Neural cell (in vitro differentiated cells): ENCODE measurements at regions not wholly inside any gene's neighbourhood (a gene's known extent, or its start where the extent isn't known, plus 50 kb on each side); places are given as distances from the start of the nearest gene placed in this dataset.

Experiments used
- H2AFZ ChIP-seq: fragments of 200-600, 300-800 bp; sonication (generic), shearing (Covaris generic); 2 replicates; pipeline ENCODE4 v1.6.0; 2014; ENCODE audit warnings: low read depth, mild to moderate bottlenecking, antibody characterized with exemption, low read length, moderate library complexity
- H3F3A ChIP-seq: fragments of 200-600 bp; shearing (Covaris generic); 2 replicates; pipeline ENCODE4 v1.6.1; 2016; ENCODE audit warnings: mild to moderate bottlenecking, moderate library complexity, mixed read lengths, antibody characterized with exemption, low read length; ENCODE audit not compliant: insufficient read depth, poor library complexity, severe bottlenecking
- H3K27ac ChIP-seq: fragments of 200-600, 300-800 bp; sonication (generic), shearing (Covaris generic); 2 replicates; pipeline ENCODE4 v1.5.1; 2014; ENCODE audit warnings: mild to moderate bottlenecking, low read length, moderate library complexity
- H3K27me3 ChIP-seq: fragments of 300-800, 200-600 bp; sonication (generic), shearing (Covaris generic); 2 replicates; pipeline ENCODE4 v1.6.0; 2014; ENCODE audit warnings: mild to moderate bottlenecking, low read depth, low read length, moderate library complexity; ENCODE audit not compliant: insufficient read depth
- H3K36me3 ChIP-seq: fragments of 300-800, 200-600 bp; sonication (generic), shearing (Covaris generic); 2 replicates; pipeline ENCODE4 v1.5.1; 2014; ENCODE audit warnings: mild to moderate bottlenecking, antibody characterized with exemption, low read length, moderate library complexity; ENCODE audit not compliant: insufficient read depth
- H3K4me2 ChIP-seq: fragments of 300-800, 200-600 bp; sonication (generic), shearing (Covaris generic); 2 replicates; pipeline ENCODE4 v1.6.0; 2014; ENCODE audit warnings: mild to moderate bottlenecking, low read length
- H3K4me3 ChIP-seq: fragments of 300-800, 200-600 bp; sonication (generic), shearing (Covaris generic); 2 replicates; pipeline ENCODE4 v1.5.1; 2014; ENCODE audit warnings: mild to moderate bottlenecking, low read length, moderate library complexity
- H3K79me2 ChIP-seq: fragments of 200-600 bp; shearing (Covaris generic); replicated peaks from 2 replicates; pipeline ENCODE4 v1.6.0; 2014; ENCODE audit warnings: mild to moderate bottlenecking, low read length, moderate library complexity; ENCODE audit not compliant: insufficient read depth
- H3K9ac ChIP-seq: fragments of 300-800, 200-600 bp; sonication (generic), shearing (Covaris generic); 2 replicates; pipeline ENCODE4 v1.6.1; 2016; ENCODE audit warnings: mild to moderate bottlenecking, low read length, mixed read lengths
- H3K9me2 ChIP-seq: fragments of 200-600 bp; shearing (Covaris generic); 2 replicates; pipeline ENCODE4 v1.6.1; 2016; ENCODE audit warnings: mild to moderate bottlenecking, low read length, mixed read lengths; ENCODE audit not compliant: insufficient read depth
- H3K9me3 ChIP-seq: fragments of 200-600, 300-800 bp; sonication (generic), shearing (Covaris generic); 2 replicates; pipeline ENCODE4 v1.6.1; 2016; ENCODE audit warnings: mild to moderate bottlenecking, mixed run types, low read length, moderate library complexity, mixed read lengths
- H4K20me1 ChIP-seq: fragments of 200-600 bp; shearing (Covaris generic); 2 replicates; pipeline ENCODE4 v1.6.1; 2016; ENCODE audit warnings: mild to moderate bottlenecking, mixed run types; ENCODE audit not compliant: insufficient read depth
- CTCF ChIP-seq: fragments of 450-650 bp; IDR thresholded peaks from 2 replicates; pipeline ENCODE4 v1.5.1; 2014; ENCODE audit warnings: antibody characterized with exemption, mild to moderate bottlenecking, moderate library complexity; ENCODE audit not compliant: poor library complexity, severe bottlenecking
- EP300 ChIP-seq: fragments of 450-650 bp; conservative IDR thresholded peaks from 2 replicates; pipeline ENCODE4 v1.6.1; 2014; ENCODE audit warnings: antibody characterized with exemption, mild to moderate bottlenecking, moderate library complexity; ENCODE audit not compliant: poor library complexity, severe bottlenecking
- EZH2 ChIP-seq: fragments of 200-600, 300-800 bp; shearing (Covaris generic), sonication (generic); IDR thresholded peaks from 2 replicates; pipeline ENCODE4 v1.6.1; 2014; ENCODE audit warnings: antibody characterized with exemption, low read length, borderline replicate concordance, mild to moderate bottlenecking; ENCODE audit not compliant: insufficient read depth, poor library complexity, severe bottlenecking
- MXI1 ChIP-seq: fragments of 450-650 bp; conservative IDR thresholded peaks from 2 replicates; pipeline ENCODE4 v1.6.1; 2014; ENCODE audit warnings: antibody characterized with exemption, mild to moderate bottlenecking; ENCODE audit not compliant: poor library complexity, severe bottlenecking
- POLR2AphosphoS5 ChIP-seq: IDR thresholded peaks from 2 replicates; pipeline ENCODE4 v1.6.1; 2012
- RAD21 ChIP-seq: fragments of 450-650 bp; conservative IDR thresholded peaks from 2 replicates; pipeline ENCODE4 v1.6.1; 2014; ENCODE audit warnings: antibody characterized with exemption, mild to moderate bottlenecking, moderate library complexity
- REST ChIP-seq: IDR thresholded peaks from 2 replicates; pipeline ENCODE4 v1.6.1; 2012; ENCODE audit warnings: borderline replicate concordance
- SMC3 ChIP-seq: fragments of 450-650 bp; conservative IDR thresholded peaks from 2 replicates; pipeline ENCODE4 v1.6.1; 2014; ENCODE audit warnings: antibody characterized with exemption, mild to moderate bottlenecking, moderate library complexity; ENCODE audit not compliant: poor library complexity
- TAF1 ChIP-seq: IDR thresholded peaks from 2 replicates; pipeline ENCODE4 v1.6.1; 2012; ENCODE audit warnings: low read depth

- no peak overlapping the region for H3K27ac ChIP-seq
- no peaks in the 10 kb centered on the region for H3K36me3 ChIP-seq
- H3K27me3 ChIP-seq: no peaks in the 10 kb centered on the region
These were observed 98.1 kb upstream of the ASCC3 start for GRCh38 chr6:100979267-100979666.

GRCh38 chr6:100980949-100981348 lies 99.8 kb upstream of the ASCC3 start:
- no peaks in the 10 kb centered on the region for H3K9me2 ChIP-seq
- H3K79me2 ChIP-seq: no peaks in the 10 kb centered on the region
- H4K20me1 ChIP-seq: no peaks in the 10 kb centered on the region
- TF ChIP-seq EP300: no peak
- no peak for TF ChIP-seq EZH2
- no peak for TF ChIP-seq CTCF
- TF ChIP-seq SMC3: no peak
- no peak for TF ChIP-seq RAD21
- TF ChIP-seq POLR2AphosphoS5: no peak
- no peak for TF ChIP-seq TAF1
- no peaks in the 10 kb centered on the region for H3K9me3 ChIP-seq
- no peaks in the 10 kb centered on the region for H3K36me3 ChIP-seq
- H2AFZ ChIP-seq: no peak overlapping the region
- no peak overlapping the region for H3K4me2 ChIP-seq
- H3K27ac ChIP-seq: no peak overlapping the region
- no peaks in the 10 kb centered on the region for H3F3A ChIP-seq
- H3K4me3 ChIP-seq: no peak overlapping the region
- H3K27me3 ChIP-seq: no peaks in the 10 kb centered on the region
- no peak overlapping the region for H3K9ac ChIP-seq

More at GRCh38 chr6:100979267-100979666, 98.1 kb upstream of the ASCC3 start:
- no peaks in the 10 kb centered on the region for H3K9me3 ChIP-seq
- TF ChIP-seq RAD21: no peak
- no peak for TF ChIP-seq POLR2AphosphoS5
- TF ChIP-seq MXI1: no peak
- no peak for TF ChIP-seq REST
- no peak for TF ChIP-seq SMC3
- no peak for TF ChIP-seq EP300
- TF ChIP-seq TAF1: no peak
- no peak overlapping the region for H3K4me3 ChIP-seq
- no peaks in the 10 kb centered on the region for H3K79me2 ChIP-seq
- H3F3A ChIP-seq: no peaks in the 10 kb centered on the region
- no peaks in the 10 kb centered on the region for H4K20me1 ChIP-seq
- H3K4me2 ChIP-seq: no peak overlapping the region
- H3K9ac ChIP-seq: no peak overlapping the region
- no peaks in the 10 kb centered on the region for H3K9me2 ChIP-seq
- no peak overlapping the region for H2AFZ ChIP-seq

- Histone ChIP-seq H3K27ac (no peak overlapping the region), H2AFZ (no peak overlapping the region), H3K36me3 (no peaks in the 10 kb centered on the region), H3K4me3 (no peak overlapping the region), H3K9ac (no peak overlapping the region), H3K9me3 (no peaks in the 10 kb centered on the region), H3K9me2 (no peaks in the 10 kb centered on the region), H3K79me2 (no peaks in the 10 kb centered on the region), H3K4me2 (no peak overlapping the region), H3F3A (no peaks in the 10 kb centered on the region), H4K20me1 (no peaks in the 10 kb centered on the region), H3K27me3 (no peaks in the 10 kb centered on the region)
- TF ChIP-seq CTCF (no peak), POLR2AphosphoS5 (no peak), SMC3 (no peak), REST (no peak), TAF1 (no peak)
These were observed 105.8 kb upstream of the ASCC3 start for GRCh38 chr6:100986921-100987320.
